GM18517 (cell line): ENCODE measurements at regions not wholly inside any gene's neighbourhood (a gene's known extent, or its start where the extent isn't known, plus 50 kb on each side); places are given as distances from the start of the nearest gene placed in this dataset.
A peak's percentile ranks its signal among the peaks of the same experiment; 100 is the strongest.

Experiments
- ATAC-seq: cut with Tn5 transposase; IDR thresholded peaks from one replicate; pipeline ENCODE4 v1.9.1; 2021; ENCODE audit warnings: mild to moderate bottlenecking, moderate library complexity; ENCODE audit not compliant: unreplicated experiment

- no peak for ATAC-seq
Observed at GRCh38 chr6:167049275-167049674, 50.1 kb downstream of the CEP43 start.

GRCh38 chr6:167050903-167051302 lies 51.7 kb downstream of the CEP43 start:
- ATAC-seq, result no peak

DNA sequence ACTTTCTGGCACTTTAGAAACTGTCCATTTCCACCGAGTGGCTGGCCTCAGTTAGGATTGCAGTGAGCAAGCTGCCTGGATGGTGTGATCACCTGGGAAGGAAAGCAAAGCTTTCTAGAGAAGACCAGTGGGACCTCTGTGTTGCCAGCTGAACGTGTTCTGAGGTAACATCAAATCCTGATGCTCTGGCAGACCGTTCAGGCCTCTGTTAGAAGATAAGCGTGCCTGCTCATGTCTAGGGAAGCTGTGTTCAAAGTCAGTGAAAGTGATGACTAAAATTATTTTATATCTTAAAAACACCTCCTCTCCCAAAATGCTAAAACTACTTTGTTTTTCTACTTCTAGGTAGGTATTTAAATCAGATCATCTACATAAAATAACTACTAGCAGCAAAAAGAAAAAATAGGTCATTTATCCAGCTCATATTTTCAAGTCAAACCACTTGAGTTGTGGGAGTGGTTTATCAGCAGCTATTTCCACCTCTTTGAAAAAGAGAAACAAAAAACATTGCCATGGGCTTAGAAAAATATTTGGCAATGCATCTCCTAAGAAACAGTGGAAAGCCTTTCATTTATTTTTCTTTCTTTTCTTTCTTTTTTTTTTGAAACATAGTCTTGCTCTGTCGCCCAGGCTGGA lies 54.8 kb downstream of the CEP43 start:
- no peak for ATAC-seq

GRCh38 chr6:167054987-167055386 lies 55.8 kb downstream of the CEP43 start:
- no peak for ATAC-seq

- peak; percentile 98 for ATAC-seq
Observed at GRCh38 chr6:167056370-167056769, 57.2 kb downstream of the CEP43 start.

DNA sequence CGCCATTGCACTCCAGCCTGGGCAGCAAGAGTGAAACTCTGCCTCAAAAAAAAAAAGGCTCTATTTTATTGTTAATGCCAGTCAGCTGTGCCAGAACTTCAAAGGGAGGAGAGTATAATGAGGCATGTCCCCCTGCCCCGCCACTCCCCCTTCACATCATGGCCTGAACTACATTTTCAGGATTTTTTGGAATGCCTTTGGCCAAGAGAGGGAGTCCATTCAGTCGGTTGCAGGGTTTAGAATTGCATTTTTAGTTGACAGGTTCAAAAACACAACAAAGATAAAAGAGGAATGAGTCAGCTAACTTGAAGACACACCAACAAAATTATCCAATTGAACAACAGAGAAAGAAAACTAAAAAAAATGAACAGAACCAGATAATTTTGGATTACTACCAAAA lies 59.1 kb downstream of the CEP43 start:
- no peak for ATAC-seq
